HepG2 (cell line): ENCODE measurements at regions not wholly inside any gene's neighbourhood (a gene's known extent, or its start where the extent isn't known, plus 50 kb on each side); places are given as distances from the start of the nearest gene placed in this dataset.

ENCODE experiments used
- ATAC-seq: fragments of 200-7000 bp; cut with Tn5 transposase; 3 replicates; pipeline ENCODE4 v1.9.1; 2020; ENCODE audit warnings: mild to moderate bottlenecking, moderate library complexity
- BruUV-seq: library from RNA; stranded (reverse); fragments of 400-500 nt; replicated peaks from 2 replicates; lab custom pipeline; 2021; lab: Mats Ljungman, UMichigan
- CTCF ChIA-PET: fragments of 300-600 bp; formaldehyde crosslinking; extraction: SDS; loops from one replicate; lab custom pipeline; 2021; ENCODE audit warnings: low total read pairs, inconsistent platforms, low intra/inter-chr PET ratio; lab: Yijun Ruan, JAX
- POLR2A ChIA-PET: fragments of 350-600 bp; sonication (Branson Sonifier 250); formaldehyde crosslinking; loops from one replicate; lab custom pipeline; 2020; ENCODE audit warnings: antibody characterized with exemption, inconsistent platforms; lab: Yijun Ruan, JAX
- DNase-seq: peaks from one replicate; pipeline ENCODE4 v3.0.0-alpha.2; 2015; ENCODE audit warnings: low spot score
- FAIRE-seq: peaks from 3 replicates; lab custom pipeline; 2011; peaks lifted over from hg19 to GRCh38; lab: Jason Lieb, UNC
- H2AFZ ChIP-seq: one replicate; pipeline ENCODE4 v1.6.1; 2011; ENCODE audit warnings: low read length, inconsistent platforms
- H3K27ac ChIP-seq: fragments of 300-600 bp; 3 replicates; pipeline ENCODE4 v1.8.0; 2011; ENCODE audit warnings: mixed run types, mild to moderate bottlenecking, mixed read lengths, low read length, inconsistent platforms; ENCODE audit not compliant: insufficient read depth; ENCODE audit errors: extremely low read length
- H3K27me3 ChIP-seq, 2 experiments: fragments of 200-600 bp in 1 of 2; 2 replicates in 1 of 2; 3 replicates in 1 of 2; pipeline versions ENCODE4 v1.6.0 to v1.8.0; 2011; ENCODE audit warnings: low read length in 2 of 2, mild to moderate bottlenecking in 2 of 2, moderate library complexity in 2 of 2, inconsistent platforms in 1 of 2; ENCODE audit not compliant: insufficient read depth in 2 of 2, control insufficient read depth in 1 of 2
- H3K36me3 ChIP-seq, 2 experiments: fragments of 200-600 bp in 1 of 2; replicated peaks in 1 of 2; 2 replicates in 1 of 2; 3 replicates in 1 of 2; pipeline versions ENCODE4 v1.5.1 to v1.8.0; 2011; ENCODE audit warnings: low read length in 2 of 2, inconsistent platforms in 1 of 2; ENCODE audit not compliant: insufficient read depth in 2 of 2, control insufficient read depth in 1 of 2
- H3K4me1 ChIP-seq: 2 replicates; pipeline ENCODE4 v1.5.1; 2012; ENCODE audit warnings: low read length, inconsistent platforms; ENCODE audit not compliant: insufficient read depth
- H3K4me2 ChIP-seq: 2 replicates; pipeline ENCODE4 v1.6.0; 2011; ENCODE audit warnings: low read depth, low read length, inconsistent platforms
- H3K4me3 ChIP-seq, 3 experiments: fragments of 200-600 bp in 1 of 3; sonication (generic), shearing (Covaris generic) in 1 of 3; replicated peaks in 1 of 3; 2 replicates each; pipeline ENCODE4 v1.5.1; 2011 to 2016; ENCODE audit warnings: low read length in 3 of 3, inconsistent platforms in 2 of 3, low read depth in 2 of 3, mild to moderate bottlenecking in 2 of 3, control low read depth in 1 of 3, mixed read lengths in 1 of 3; ENCODE audit not compliant: insufficient read depth in 1 of 3
- H3K79me2 ChIP-seq: one replicate; pipeline ENCODE4 v1.6.1; 2011; ENCODE audit warnings: low read length, inconsistent platforms; ENCODE audit not compliant: insufficient read depth
- H3K9ac ChIP-seq: 2 replicates; pipeline ENCODE4 v1.6.0; 2011; ENCODE audit warnings: mild to moderate bottlenecking, low read depth, low read length, inconsistent platforms; ENCODE audit not compliant: insufficient read depth
- H3K9me3 ChIP-seq: 2 replicates; pipeline ENCODE4 v1.5.1; 2012; ENCODE audit warnings: mild to moderate bottlenecking, low read length
- H4K20me1 ChIP-seq: 2 replicates; pipeline ENCODE4 v1.6.0; 2011; ENCODE audit warnings: inconsistent platforms, mild to moderate bottlenecking, low read length, moderate library complexity; ENCODE audit not compliant: insufficient read depth
- MEIS1 ChIP-seq: sonication (generic); formaldehyde crosslinking; IDR thresholded peaks from 2 replicates; pipeline ENCODE4 v1.9.0; 2021; ENCODE audit warnings: mild to moderate bottlenecking, missing genetic modification reagents, moderate library complexity, borderline replicate concordance
- PHF21A ChIP-seq: sonication (generic); formaldehyde crosslinking; IDR thresholded peaks from 2 replicates; pipeline ENCODE4 v1.5.0; 2020; ENCODE audit warnings: mild to moderate bottlenecking, missing genetic modification reagents
- ZNF335 ChIP-seq: sonication (generic); formaldehyde crosslinking; IDR thresholded peaks from 2 replicates; pipeline ENCODE4 v1.4.0; 2020; ENCODE audit warnings: missing genetic modification reagents
- ZNF343 ChIP-seq: sonication (generic); formaldehyde crosslinking; IDR thresholded peaks from 2 replicates; pipeline ENCODE4 v1.4.0; 2020; ENCODE audit warnings: mild to moderate bottlenecking, missing genetic modification reagents
- ZNF605 ChIP-seq: sonication (generic); formaldehyde crosslinking; IDR thresholded peaks from 2 replicates; pipeline ENCODE4 v1.8.0; 2022; ENCODE audit warnings: mild to moderate bottlenecking, missing genetic modification reagents
- WGBS: methylation state at CpG from one replicate; pipeline ENCODE4 v1.1.6; 2017; ENCODE audit warnings: low lambda C conversion rate; 5-methylcytosine and 5-hydroxymethylcytosine counted together
- in situ Hi-C: cut with HindIII; loops from 2 replicates; pipeline ENCODE4 v1.10.0; 2017; ENCODE audit warnings: low pct_unique_long_range_greater_than_20kb; ENCODE audit not compliant: extremely low pct_ligation_motif_present
- intact Hi-C: fragments of 100-400 bp; cut with micrococcal nuclease; formaldehyde crosslinking; loops from one replicate; pipeline ENCODE4 v1.10.0; 2022; ENCODE audit not compliant: unreplicated experiment
- TF ChIP-seq, protein P1 (sequence below): sonication (generic); formaldehyde crosslinking; IDR thresholded peaks from 2 replicates; pipeline ENCODE4 v1.4.0; 2020; ENCODE audit warnings: missing genetic modification reagents

DNA sequence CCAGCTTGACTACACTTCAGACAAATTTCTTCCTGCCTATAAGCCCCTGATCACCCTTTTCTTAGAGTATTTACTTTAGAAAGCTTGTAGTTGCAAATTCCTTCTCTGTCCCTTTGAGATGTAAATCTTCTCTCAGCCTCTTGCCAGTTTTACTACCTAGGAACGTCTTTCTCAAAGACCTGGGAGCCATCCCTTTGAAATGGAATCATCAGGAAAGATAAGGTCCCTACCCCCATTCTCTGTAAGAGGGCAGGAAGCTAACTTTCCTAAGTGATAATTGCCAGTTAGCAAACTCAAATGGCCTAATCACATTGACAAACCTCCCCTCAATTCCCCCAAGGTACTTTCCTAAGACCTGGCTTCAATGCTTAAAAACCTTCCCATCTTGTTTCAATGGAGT lies 304.5 kb downstream of the MDFIC start:
- Histone ChIP-seq H3K4me1 (no peaks in the 10 kb centered on the region), H3K4me2 (no peak overlapping the region), H4K20me1 (no peaks in the 10 kb centered on the region), H3K27ac (no peak overlapping the region), H3K79me2 (no peaks in the 10 kb centered on the region), H2AFZ (no peak overlapping the region), H3K4me3 (no peak overlapping the region), H3K9ac (no peak overlapping the region), H3K9me3 (peaks cover 13% of the 10 kb centered on the region; the same call in 1 of the 2 replicates), H3K27me3 (no peaks in the 10 kb centered on the region), H3K36me3 (no peaks in the 10 kb centered on the region)
- FAIRE-seq (no peak), ATAC-seq (no peak), DNase-seq (no peak)
- CTCF ChIA-PET: no interaction called here
- no TSS peak for BruUV-seq
- no peak for TF ChIP-seq PHF21A (CRISPR knock-in tag)
- POLR2A ChIA-PET: no interaction called here
- intact Hi-C loops: no loop called here
- in situ Hi-C loops: no loop called here
- 0% methylated on average over 1 of the region's 1 CpG for WGBS

DNA sequence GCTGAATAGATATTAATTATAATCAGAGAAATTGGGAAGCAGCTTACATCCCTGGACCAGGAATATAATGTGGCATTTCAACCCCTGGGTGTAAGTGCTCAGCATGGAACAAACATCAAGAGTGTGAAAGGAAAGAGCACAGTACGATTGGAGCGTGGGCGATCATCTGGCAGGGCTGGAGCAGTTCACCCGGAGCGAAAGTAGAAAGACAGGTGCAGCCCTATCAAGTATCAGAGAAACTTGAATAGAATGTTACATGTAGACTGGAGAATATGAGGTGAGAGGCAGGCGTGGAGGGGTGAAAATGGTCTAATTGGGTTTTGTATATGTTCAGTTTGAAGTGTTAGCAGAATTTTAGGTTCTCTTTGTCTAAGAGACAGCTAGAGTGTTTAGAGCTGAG lies 303.0 kb downstream of the MDFIC start:
- in situ Hi-C loops: no loop called here
- intact Hi-C loops: loop anchor here (1.0 kb wide), 1 partner anchor 40 kb away; no protein-coding TSS in a partner anchor
- no peak for DNase-seq
- no peaks in the 10 kb centered on the region for H3K36me3 ChIP-seq
- no peak overlapping the region for H3K4me2 ChIP-seq
- WGBS: 58% methylated on average over 6 of the region's 6 CpGs
- TF ChIP-seq ZNF343 (CRISPR knock-in tag) (no peak), MEIS1 (no peak), ZNF605 (CRISPR knock-in tag) (no peak), ZNF335 (CRISPR knock-in tag) (no peak)
- TF ChIP-seq, protein P1, sequence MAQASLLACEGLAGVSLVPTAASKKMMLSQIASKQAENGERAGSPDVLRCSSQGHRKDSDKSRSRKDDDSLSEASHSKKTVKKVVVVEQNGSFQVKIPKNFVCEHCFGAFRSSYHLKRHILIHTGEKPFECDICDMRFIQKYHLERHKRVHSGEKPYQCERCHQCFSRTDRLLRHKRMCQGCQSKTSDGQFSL (CRISPR knock-in tag): no peak
- H3K9ac ChIP-seq: no peak overlapping the region
- H2AFZ ChIP-seq: no peak overlapping the region
- BruUV-seq: no TSS peak
- FAIRE-seq: no peak
- no peak for ATAC-seq
- no peaks in the 10 kb centered on the region for H3K27me3 ChIP-seq
- peaks cover 13% of the 10 kb centered on the region; the same call in 1 of the 2 replicates for H3K9me3 ChIP-seq
- H3K4me1 ChIP-seq: no peaks in the 10 kb centered on the region
- CTCF ChIA-PET: no interaction called here
- H4K20me1 ChIP-seq: no peaks in the 10 kb centered on the region
- POLR2A ChIA-PET: no interaction called here
- no peak overlapping the region for H3K4me3 ChIP-seq
- H3K79me2 ChIP-seq: no peaks in the 10 kb centered on the region
- H3K27ac ChIP-seq: no peak overlapping the region
